Astrocyte of the cerebellum (primary cell): ENCODE measurements at regions not wholly inside any gene's neighbourhood (a gene's known extent, or its start where the extent isn't known, plus 50 kb on each side); places are given as distances from the start of the nearest gene placed in this dataset.

ENCODE experiments used
- DNase-seq: peaks from one replicate; pipeline ENCODE4 v3.0.0-alpha.2; 2011; ENCODE audit warnings: low read depth
- H3K4me3 ChIP-seq: 2 replicates; pipeline ENCODE4 v1.5.1; 2011; ENCODE audit warnings: mild to moderate bottlenecking, low read depth, low read length, moderate library complexity
- in situ Hi-C: cut with HindIII; loops from 2 replicates; pipeline ENCODE4 v1.10.0; 2017; ENCODE audit warnings: low sequenced_read_pairs
- TF ChIP-seq, protein P1 (sequence below): IDR thresholded peaks from 2 replicates; pipeline ENCODE4 v1.5.1; 2012; ENCODE audit warnings: low read length, low read depth, moderate library complexity, mild to moderate bottlenecking; ENCODE audit errors: missing control alignments

- in situ Hi-C loops, result no loop called here
- no peak for DNase-seq
These were observed 568.7 kb downstream of the UQCRFS1 start for GRCh38 chr19:28644169-28644775.

DNA sequence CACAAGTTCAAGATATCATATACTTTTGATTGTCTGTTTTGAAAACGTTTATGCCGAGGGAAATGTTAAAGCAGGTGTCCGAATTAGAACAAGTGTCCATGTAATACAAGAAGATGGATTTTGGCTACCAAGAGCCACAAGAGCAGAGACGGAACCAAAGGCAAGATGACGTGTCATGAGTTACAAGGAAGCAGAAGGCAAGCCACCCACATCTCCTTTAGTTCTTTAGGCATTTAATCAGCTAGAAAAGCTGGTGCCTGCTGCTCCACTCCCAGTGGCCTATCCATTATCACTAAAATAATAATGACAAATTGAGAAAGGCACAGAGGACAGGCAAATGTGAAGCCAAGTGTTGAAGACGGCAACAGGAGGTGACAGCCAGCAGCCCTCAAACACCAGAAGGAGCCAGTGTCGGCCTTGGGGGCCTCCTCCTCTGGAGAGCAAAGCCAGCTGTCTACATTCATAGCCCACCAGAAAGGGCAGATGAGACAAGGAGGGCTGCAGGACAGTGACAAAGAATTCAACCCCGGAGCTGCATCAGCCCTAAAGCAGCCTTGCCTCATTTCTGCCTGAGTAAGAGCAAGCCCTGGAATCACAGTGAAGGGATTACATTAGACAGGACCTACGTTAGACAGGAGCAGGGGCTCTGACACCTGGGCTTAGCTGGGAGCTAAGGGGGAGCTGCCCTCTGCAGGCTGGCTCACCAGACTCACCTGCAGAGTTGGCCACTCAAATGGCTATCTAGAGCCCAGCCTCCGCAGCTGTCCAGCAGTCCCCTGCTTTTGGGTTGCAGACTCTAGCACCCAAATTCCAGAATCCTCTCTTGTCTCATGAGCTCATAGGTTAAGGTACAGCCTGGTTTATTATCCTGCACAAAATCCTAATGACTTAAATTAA lies 569.9 kb downstream of the UQCRFS1 start:
- DNase-seq, result no peak
- TF ChIP-seq, protein P1, sequence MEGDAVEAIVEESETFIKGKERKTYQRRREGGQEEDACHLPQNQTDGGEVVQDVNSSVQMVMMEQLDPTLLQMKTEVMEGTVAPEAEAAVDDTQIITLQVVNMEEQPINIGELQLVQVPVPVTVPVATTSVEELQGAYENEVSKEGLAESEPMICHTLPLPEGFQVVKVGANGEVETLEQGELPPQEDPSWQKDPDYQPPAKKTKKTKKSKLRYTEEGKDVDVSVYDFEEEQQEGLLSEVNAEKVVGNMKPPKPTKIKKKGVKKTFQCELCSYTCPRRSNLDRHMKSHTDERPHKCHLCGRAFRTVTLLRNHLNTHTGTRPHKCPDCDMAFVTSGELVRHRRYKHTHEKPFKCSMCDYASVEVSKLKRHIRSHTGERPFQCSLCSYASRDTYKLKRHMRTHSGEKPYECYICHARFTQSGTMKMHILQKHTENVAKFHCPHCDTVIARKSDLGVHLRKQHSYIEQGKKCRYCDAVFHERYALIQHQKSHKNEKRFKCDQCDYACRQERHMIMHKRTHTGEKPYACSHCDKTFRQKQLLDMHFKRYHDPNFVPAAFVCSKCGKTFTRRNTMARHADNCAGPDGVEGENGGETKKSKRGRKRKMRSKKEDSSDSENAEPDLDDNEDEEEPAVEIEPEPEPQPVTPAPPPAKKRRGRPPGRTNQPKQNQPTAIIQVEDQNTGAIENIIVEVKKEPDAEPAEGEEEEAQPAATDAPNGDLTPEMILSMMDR, result no peak
- in situ Hi-C loops, result no loop called here
- no peak overlapping the region for H3K4me3 ChIP-seq

More at GRCh38 chr19:28644169-28644775, 568.7 kb downstream of the UQCRFS1 start:
- no peak overlapping the region for H3K4me3 ChIP-seq
- TF ChIP-seq, protein P1, result no peak

DNA sequence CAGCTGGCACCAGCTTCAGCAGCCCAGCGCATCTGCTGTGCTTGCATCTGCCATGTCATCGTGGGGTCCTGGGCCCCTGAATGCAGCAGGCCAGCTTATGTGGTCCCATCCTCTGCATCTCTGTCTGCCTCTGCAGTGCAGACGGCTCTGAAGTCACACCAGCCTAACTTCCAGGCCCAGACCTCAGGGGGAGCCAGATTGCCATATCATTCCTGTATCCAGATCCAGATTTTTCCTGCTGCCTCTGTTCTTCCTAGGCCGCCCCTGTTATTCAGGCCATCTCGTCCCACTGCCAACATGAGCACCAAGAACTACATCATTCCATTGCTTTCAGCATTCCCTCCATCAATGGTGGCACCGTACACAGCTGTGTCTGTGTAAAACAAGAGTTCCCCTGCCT lies 571.6 kb downstream of the UQCRFS1 start:
- in situ Hi-C loops, result no loop called here
- TF ChIP-seq, protein P1, result no peak
- DNase-seq, result no peak
- no peak overlapping the region for H3K4me3 ChIP-seq

DNA sequence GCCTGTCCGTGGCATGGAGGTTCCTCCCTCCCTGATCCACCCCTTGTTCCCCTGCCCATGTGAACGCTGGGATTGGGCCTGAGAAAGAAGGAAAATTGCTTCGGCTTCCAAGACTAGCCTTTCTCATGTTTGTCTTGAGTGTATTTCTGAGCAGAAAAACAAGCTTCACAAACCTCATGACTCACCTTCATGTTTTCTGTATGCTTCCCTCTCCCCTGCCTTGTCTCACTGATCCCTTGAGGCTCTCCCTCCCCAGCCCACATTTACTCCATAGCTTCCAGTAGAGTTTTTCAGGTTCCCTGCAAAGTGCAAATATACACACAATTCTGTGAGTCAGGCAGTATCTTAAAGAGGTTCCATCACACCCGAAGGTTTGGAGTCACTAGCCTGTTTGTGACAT lies 572.4 kb downstream of the UQCRFS1 start:
- in situ Hi-C loops, result no loop called here
- DNase-seq, result no peak
- no peak overlapping the region for H3K4me3 ChIP-seq
- TF ChIP-seq, protein P1, result no peak

DNA sequence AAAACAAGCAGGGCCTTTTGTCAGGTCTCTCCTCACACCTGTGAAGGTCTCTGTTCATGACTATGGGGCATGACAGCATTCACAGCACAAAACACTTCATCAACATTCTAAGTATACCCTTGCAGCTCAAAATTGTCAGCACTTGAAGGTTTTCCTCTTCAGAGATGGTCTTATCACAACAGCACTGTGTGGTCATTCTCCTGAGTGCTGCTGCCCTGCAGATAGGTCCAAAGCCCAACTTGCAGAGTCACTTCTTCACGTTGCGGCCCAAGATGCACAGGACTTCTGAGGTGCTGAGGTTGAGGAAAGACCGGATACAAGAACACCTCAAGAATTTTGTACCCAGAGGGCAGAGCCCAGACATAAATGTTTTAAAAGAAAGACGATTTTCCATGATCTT lies 574.5 kb downstream of the UQCRFS1 start:
- TF ChIP-seq, protein P1, result no peak
- in situ Hi-C loops, result no loop called here
- no peak for DNase-seq
- no peak overlapping the region for H3K4me3 ChIP-seq

GRCh38 chr19:28636706-28637105 lies 576.2 kb downstream of the UQCRFS1 start:
- no peak for DNase-seq
- H3K4me3 ChIP-seq, result no peak overlapping the region
- in situ Hi-C loops, result no loop called here
- TF ChIP-seq, protein P1, result no peak
